ENCODE measurements at regions not wholly inside any gene's neighbourhood (a gene's known extent, or its start where the extent isn't known, plus 50 kb on each side); places are given as distances from the start of the nearest gene placed in this dataset.
"Not testable (repeated sequence)": the region's sequence is repeated elsewhere in the genome, so short reads cannot be mapped to it uniquely, and the experiment has no call there.

- intact Hi-C loops (cut with micrococcal nuclease), result no loop called here
- ATAC-seq (peak; percentile 86), DNase-seq (peak; percentile 76)
Observed at GRCh38 chr3:194058189-194058571, 77.8 kb upstream of the HES1 start.

DNA sequence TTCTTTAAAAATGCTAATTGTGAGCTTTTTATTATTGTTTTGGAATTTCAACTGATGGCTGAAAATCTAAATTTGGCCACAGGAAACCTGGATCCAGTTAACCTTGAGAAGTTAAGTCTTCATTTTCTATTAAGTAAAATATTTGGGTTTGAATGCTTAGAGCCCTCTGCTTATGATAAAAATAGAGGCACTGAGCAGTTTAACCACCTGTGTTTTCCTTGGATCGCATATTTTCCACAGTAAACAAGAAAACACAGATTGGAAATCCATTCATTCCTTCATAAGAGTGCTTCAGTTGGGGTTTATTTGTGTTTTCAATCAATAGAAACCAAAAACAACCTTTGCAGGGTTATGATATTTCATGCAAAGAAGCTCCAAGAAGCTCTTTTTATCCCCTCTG, 77.2 kb upstream of the HES1 start:
- DNase-seq, result no peak
- ATAC-seq, result no peak
- intact Hi-C loops (cut with micrococcal nuclease), result no loop called here

DNA sequence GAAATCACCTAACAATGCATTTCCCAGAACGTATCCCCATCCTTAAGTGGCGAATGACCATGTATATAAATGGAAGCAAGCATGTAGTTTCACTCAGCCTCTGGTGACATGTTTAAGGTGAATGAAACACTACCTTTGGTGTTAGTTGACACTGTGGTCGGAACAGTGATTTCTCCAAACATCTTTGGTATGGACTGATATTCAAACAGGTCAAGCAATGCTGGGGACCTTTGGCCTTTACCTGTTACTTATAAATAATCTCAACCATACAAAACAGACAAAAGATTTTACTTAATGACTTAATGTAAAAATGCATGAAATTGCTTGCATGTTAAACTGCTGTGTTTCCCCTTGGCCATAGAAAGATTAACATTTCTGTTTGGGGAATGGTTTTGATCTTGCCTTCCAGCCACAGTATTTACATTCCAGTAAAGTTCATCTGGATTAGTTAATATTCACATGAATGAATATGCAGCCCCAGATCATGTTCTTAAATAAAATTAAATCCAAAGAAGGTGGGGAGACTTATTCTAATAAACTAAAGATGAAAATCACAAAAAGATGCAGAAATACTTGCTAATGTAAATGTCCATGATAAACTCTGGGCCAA, 74.4 kb upstream of the HES1 start:
- intact Hi-C loops (cut with micrococcal nuclease), result no loop called here
- no peak for ATAC-seq
- no peak for DNase-seq

DNA sequence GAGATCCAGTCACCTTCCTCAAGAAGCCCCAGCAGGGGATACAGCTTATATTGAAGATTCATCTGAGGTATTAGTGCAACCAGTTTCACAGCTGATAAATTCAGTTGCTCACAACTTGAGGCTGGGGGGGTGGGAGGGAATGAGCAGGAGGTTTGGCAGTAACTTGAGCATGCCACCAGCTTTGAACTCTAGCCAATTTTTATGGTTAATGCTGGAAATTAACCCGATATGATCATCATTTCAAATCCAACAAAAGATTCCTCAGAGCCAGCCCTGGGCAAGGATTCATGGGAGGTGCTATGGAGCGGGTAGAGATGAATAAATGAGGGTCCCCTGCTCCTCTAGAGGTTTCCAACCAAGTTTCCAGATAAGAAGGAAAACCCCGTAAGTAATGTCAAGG, 73.1 kb upstream of the HES1 start:
- ATAC-seq, result no peak
- no peak for DNase-seq
- intact Hi-C loops (cut with micrococcal nuclease), result no loop called here

GRCh38 chr3:194064380-194065332, 71.3 kb upstream of the HES1 start:
- DNase-seq, result no peak
- ATAC-seq, result peak; percentile 31
- intact Hi-C loops (cut with micrococcal nuclease), result no loop called here

- DNase-seq; ATAC-seq; intact Hi-C loops (cut with micrococcal nuclease): not testable (repeated sequence)
Observed at GRCh38 chr3:194067327-194067726, 68.6 kb upstream of the HES1 start.

DNA sequence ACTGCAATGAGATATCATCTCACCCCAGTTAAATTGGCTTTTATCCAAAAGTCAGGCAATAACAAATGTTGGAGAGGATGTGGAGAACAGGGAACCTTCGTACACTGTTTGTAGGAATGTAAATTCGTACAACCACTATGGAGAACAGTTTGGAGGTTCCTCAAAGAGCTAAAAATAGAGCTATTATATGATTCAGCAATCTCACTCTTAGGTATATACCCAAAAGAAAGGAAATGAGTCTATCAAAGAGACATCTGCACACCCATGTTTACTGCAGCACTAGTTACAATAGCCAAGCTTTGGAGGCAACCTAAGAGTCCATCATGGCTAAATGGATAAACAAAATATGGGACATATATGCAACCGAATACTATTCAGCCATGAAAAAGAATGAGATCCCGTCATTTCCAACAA, 68.0 kb upstream of the HES1 start:
- DNase-seq, result no peak
- ATAC-seq, result no peak
- intact Hi-C loops (cut with micrococcal nuclease), result no loop called here

DNA sequence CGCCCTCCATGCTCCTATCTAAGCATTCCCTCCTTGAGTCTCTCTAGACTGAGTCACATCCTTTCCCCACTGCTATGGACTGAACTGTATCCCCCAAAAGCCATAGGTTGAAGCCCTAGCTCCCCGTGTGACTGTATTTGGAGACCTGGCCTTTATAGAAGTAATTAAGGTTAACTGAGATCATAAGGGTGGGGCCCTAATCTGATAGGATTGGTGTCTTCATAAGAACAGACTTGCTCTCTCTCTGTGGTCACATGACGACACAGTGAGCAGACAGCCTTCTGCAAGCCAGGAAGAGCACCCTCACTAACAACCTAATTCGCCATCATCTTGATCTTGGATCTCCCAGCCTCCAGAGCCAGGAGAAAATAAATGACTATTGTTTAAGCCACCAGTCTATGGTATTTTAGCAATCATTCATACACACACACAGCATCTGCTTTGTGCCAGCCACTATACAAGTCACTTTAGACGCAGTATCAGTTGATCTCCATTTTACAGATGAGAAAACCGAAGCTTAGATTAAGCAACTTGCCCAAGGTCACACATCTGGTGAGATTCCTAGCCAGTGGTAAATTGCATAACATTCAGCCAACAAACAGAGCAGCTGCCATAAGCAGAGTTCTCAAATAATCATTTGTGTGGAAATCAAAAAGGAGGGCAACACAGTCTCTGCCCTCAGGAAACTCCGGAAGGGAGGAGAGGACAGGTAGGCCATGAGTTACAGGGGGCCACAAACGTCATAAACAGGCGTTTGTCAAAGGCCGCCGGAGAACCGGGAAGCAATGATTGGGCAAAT, 66.3 kb upstream of the HES1 start:
- no peak for ATAC-seq
- intact Hi-C loops (cut with micrococcal nuclease), result no loop called here
- no peak for DNase-seq

- intact Hi-C loops (cut with micrococcal nuclease), result no loop called here
- ATAC-seq, result no peak
Observed at GRCh38 chr3:194070220-194070633, 65.7 kb upstream of the HES1 start.

GRCh38 chr3:194070634-194071409, 65.1 kb upstream of the HES1 start:
- DNase-seq (peak; percentile 94), ATAC-seq (peak; percentile 92)
- intact Hi-C loops (cut with micrococcal nuclease), result no loop called here

More at GRCh38 chr3:194070220-194070633, 65.7 kb upstream of the HES1 start:
- no peak for DNase-seq

DNA sequence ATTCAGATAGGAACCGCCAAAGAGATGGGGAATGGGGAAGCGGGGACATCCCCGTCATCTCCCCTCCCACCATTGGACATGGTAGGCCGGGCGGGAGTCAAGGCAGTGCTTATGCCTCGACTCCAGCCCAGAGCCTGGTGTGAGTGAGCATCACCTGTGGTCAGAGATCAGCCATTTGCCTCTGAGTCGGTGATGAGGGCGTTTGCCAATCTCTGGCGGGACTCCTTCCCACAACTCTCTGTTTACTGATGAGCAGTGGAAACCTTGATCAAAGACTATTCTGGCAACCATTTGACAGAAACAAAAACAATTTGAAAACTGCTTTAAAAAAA, 63.9 kb upstream of the HES1 start:
- intact Hi-C loops (cut with micrococcal nuclease), result no loop called here
- DNase-seq, result no peak
- no peak for ATAC-seq

DNA sequence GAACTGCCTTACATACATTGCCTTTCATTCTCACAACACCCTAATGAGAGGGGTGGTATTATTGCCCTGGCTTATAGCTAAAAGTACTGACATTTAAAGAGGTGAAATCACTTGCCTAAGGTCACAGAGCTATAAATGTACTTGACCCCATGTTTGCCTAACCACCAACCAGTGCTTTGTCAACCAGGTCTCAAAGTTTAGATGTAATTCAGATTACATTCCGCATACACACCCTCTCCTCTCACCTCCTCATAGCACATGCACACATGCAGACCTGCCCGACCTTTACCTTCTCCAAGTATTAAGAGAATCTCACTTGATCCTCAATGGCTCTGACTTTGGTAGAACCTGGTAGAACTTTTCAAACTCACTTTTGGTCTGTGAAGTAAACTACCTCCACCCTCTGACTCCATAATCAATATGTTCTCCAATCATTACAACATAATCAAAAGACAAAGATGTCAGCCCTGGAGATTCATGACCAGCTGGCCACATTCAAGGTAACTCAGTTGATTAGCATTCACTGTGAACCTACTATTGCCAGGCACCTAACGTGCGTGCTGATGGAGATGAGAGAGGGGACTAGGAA, 63.2 kb upstream of the HES1 start:
- ATAC-seq (no peak), DNase-seq (no peak)
- intact Hi-C loops (cut with micrococcal nuclease), result no loop called here

GRCh38 chr3:194073926-194074325, 62.0 kb upstream of the HES1 start:
- intact Hi-C loops (cut with micrococcal nuclease), result no loop called here
- DNase-seq (no peak), ATAC-seq (no peak)

- intact Hi-C loops (cut with micrococcal nuclease), result no loop called here
- no peak for ATAC-seq
- no peak for DNase-seq
Observed at GRCh38 chr3:194075088-194075615, 60.8 kb upstream of the HES1 start.

- DNase-seq (no peak), ATAC-seq (no peak)
- intact Hi-C loops (cut with micrococcal nuclease), result no loop called here
Observed at GRCh38 chr3:194075802-194076460, 60.0 kb upstream of the HES1 start.

GRCh38 chr3:194076475-194076874, 59.5 kb upstream of the HES1 start:
- DNase-seq, result no peak
- intact Hi-C loops (cut with micrococcal nuclease), result no loop called here
- no peak for ATAC-seq

DNA sequence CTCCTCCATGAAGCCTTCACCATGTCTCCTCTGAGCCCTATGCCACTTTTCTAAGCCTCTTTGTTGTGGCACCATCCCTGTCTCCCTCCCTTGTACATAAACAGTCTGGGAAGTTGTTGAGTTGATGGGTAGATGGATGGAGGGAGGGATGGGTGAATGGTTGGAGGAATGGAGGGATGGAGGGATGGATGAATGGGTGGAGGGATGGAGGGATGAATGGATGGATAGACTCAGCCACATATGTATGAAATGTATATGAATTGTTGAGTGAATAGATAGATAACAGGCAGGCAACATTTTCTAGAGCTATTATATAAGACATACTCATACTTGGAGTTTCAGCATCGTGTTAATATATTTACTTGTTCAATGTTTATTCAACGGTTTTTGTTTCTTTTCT, 58.3 kb upstream of the HES1 start:
- intact Hi-C loops (cut with micrococcal nuclease), result no loop called here
- no peak for ATAC-seq

More for the DNA sequence above, 58.3 kb upstream of the HES1 start:
- no peak for DNase-seq
